NCI-H146 (cell line): ENCODE measurements at regions not wholly inside any gene's neighbourhood (a gene's known extent, or its start where the extent isn't known, plus 50 kb on each side); places are given as distances from the start of the nearest gene placed in this dataset.

Experiments used
- DNase-seq: peaks from one replicate; lab custom pipeline; 2025; lab: John Stamatoyannopoulos, UW

- no peak for DNase-seq
Measured at GRCh38 chr10:36301539-36301938, 659.4 kb upstream of the FZD8 start.

- DNase-seq, result no peak
Measured at GRCh38 chr10:36301139-36301538, 659.0 kb upstream of the FZD8 start.

GRCh38 chr10:36283827-36284226, 641.7 kb upstream of the FZD8 start:
- no peak for DNase-seq

GRCh38 chr10:36281831-36282331, 639.8 kb upstream of the FZD8 start:
- no peak for DNase-seq

GRCh38 chr10:36280890-36281499, 638.9 kb upstream of the FZD8 start:
- DNase-seq, result no peak

GRCh38 chr10:36280321-36280741, 638.2 kb upstream of the FZD8 start:
- DNase-seq, result no peak

GRCh38 chr10:36278176-36278575, 636.1 kb upstream of the FZD8 start:
- DNase-seq, result no peak

GRCh38 chr10:36277459-36277858, 635.4 kb upstream of the FZD8 start:
- DNase-seq, result no peak

GRCh38 chr10:36271627-36272340, 629.7 kb upstream of the FZD8 start:
- no peak for DNase-seq

- DNase-seq, result no peak
Measured at GRCh38 chr10:36269222-36269621, 627.1 kb upstream of the FZD8 start.

- DNase-seq, result no peak
Measured at GRCh38 chr10:36266923-36267322, 624.8 kb upstream of the FZD8 start.

- no peak for DNase-seq
Measured at GRCh38 chr10:36265741-36266140, 623.6 kb upstream of the FZD8 start.

GRCh38 chr10:36263871-36264270, 621.8 kb upstream of the FZD8 start:
- DNase-seq, result no peak

- DNase-seq, result no peak
Measured at GRCh38 chr10:36256948-36257356, 614.9 kb upstream of the FZD8 start.

- DNase-seq, result no peak
Measured at GRCh38 chr10:36256166-36256565, 614.1 kb upstream of the FZD8 start.

GRCh38 chr10:36254199-36254598, 612.1 kb upstream of the FZD8 start:
- no peak for DNase-seq

GRCh38 chr10:36253731-36254130, 611.6 kb upstream of the FZD8 start:
- no peak for DNase-seq

GRCh38 chr10:36251068-36251467, 609.0 kb upstream of the FZD8 start:
- DNase-seq, result no peak

- DNase-seq, result no peak
Measured at GRCh38 chr10:36248304-36248981, 606.3 kb upstream of the FZD8 start.

- no peak for DNase-seq
Measured at GRCh38 chr10:36247478-36247877, 605.4 kb upstream of the FZD8 start.

GRCh38 chr10:36236931-36237330, 594.8 kb upstream of the FZD8 start:
- DNase-seq, result no peak

- DNase-seq, result no peak
Measured at GRCh38 chr10:36236341-36236740, 594.2 kb upstream of the FZD8 start.

GRCh38 chr10:36232935-36233334, 590.8 kb upstream of the FZD8 start:
- DNase-seq, result no peak
